Memory B cell (primary cell): ENCODE measurements at regions not wholly inside any gene's neighbourhood (a gene's known extent, or its start where the extent isn't known, plus 50 kb on each side); places are given as distances from the start of the nearest gene placed in this dataset.
"Not testable (repeated sequence)": the region's sequence is repeated elsewhere in the genome, so short reads cannot be mapped to it uniquely, and the experiment has no call there.

Experiments used
- ATAC-seq: fragments of 150-1000 bp; cut with Tn5 transposase; 2 replicates; pipeline ENCODE4 v1.10.0; 2021; ENCODE audit warnings: low read depth, mild to moderate bottlenecking, moderate library complexity
- DNase-seq, 2 donors: peaks; one replicate each; pipeline ENCODE4 v3.0.0; 2022; ENCODE audit warnings: low spot score in 2 of 2
- H3K27ac Mint-ChIP-seq: one replicate; pipeline ENCODE4 v1.8.0; 2022; ENCODE audit warnings: mild to moderate bottlenecking, moderate library complexity, mixed read lengths
- H3K27me3 Mint-ChIP-seq: one replicate; pipeline ENCODE4 v1.8.0; 2022; ENCODE audit warnings: mixed read lengths
- H3K36me3 Mint-ChIP-seq: one replicate; pipeline ENCODE4 v1.8.0; 2022; ENCODE audit warnings: mild to moderate bottlenecking, mixed read lengths
- H3K4me1 Mint-ChIP-seq: one replicate; pipeline ENCODE4 v1.8.0; 2022; ENCODE audit warnings: mixed read lengths
- H3K4me3 Mint-ChIP-seq: one replicate; pipeline ENCODE4 v1.8.0; 2022; ENCODE audit warnings: mild to moderate bottlenecking, moderate library complexity, mixed read lengths
- H3K9me3 Mint-ChIP-seq: one replicate; pipeline ENCODE4 v1.8.0; 2022; ENCODE audit warnings: mixed read lengths

- Mint-ChIP-seq H3K4me1 (no peaks in the 10 kb centered on the region), H3K36me3 (no peaks in the 10 kb centered on the region), H3K9me3 (no peaks in the 10 kb centered on the region), H3K27me3 (no peaks in the 10 kb centered on the region), H3K27ac (no peak overlapping the region), H3K4me3 (no peak overlapping the region)
- no peak for ATAC-seq
- DNase-seq: no peak
Measured at GRCh38 chr2:16184945-16185660, 244.8 kb downstream of the MYCN start.

- H3K4me1 Mint-ChIP-seq: no peaks in the 10 kb centered on the region
- H3K4me3 Mint-ChIP-seq: no peak overlapping the region
- ATAC-seq (no peak), DNase-seq (no peak)
- no peaks in the 10 kb centered on the region for H3K36me3 Mint-ChIP-seq
- H3K27ac Mint-ChIP-seq: no peak overlapping the region
- H3K27me3 Mint-ChIP-seq: no peaks in the 10 kb centered on the region
- no peaks in the 10 kb centered on the region for H3K9me3 Mint-ChIP-seq
Measured at GRCh38 chr2:16184341-16184890, 244.1 kb downstream of the MYCN start.

DNA sequence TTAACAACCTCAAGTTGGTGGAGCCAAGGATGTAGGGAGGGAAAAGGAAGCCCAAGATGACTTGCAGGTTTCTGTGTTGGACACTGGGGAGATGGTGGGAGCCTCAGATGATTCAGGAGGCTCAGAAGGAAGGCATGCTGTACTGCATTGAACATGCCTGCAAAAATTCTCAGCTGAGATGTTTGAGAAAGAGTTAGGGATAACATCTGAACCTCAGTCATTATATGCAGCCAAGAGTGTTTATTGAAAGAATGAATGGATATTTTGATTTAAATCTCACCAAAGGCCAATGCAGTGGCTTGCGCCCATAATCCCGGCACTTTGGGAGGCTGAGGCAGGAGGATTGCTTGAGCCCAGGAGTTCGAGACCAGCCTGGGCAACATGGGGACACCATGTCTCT lies 243.0 kb downstream of the MYCN start:
- H3K27me3 Mint-ChIP-seq: no peaks in the 10 kb centered on the region
- H3K36me3 Mint-ChIP-seq: no peaks in the 10 kb centered on the region
- H3K9me3 Mint-ChIP-seq: no peaks in the 10 kb centered on the region
- no peak overlapping the region for H3K27ac Mint-ChIP-seq
- H3K4me1 Mint-ChIP-seq: no peaks in the 10 kb centered on the region
- DNase-seq (no peak), ATAC-seq (no peak)
- no peak overlapping the region for H3K4me3 Mint-ChIP-seq

DNA sequence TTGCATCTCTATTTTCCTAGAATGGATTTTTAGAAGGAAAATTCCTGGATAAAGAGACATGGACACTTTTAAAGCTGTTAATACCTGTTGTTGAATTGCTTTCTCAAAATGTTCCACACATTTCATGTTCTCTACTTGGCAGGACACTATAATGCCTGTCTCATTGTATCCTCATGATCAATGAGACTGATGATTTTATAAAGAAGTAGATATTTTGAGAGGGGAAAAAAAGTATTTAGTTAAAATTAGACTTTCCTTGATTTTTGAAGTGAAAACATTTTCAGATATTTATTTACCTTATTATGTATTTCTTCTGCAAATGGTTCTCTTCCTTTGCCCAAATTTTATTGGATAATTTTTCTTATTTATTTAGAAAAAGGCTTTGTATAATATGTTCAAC lies 242.5 kb downstream of the MYCN start:
- ATAC-seq (no peak), DNase-seq (no peak)
- H3K36me3 Mint-ChIP-seq: no peaks in the 10 kb centered on the region
- no peak overlapping the region for H3K27ac Mint-ChIP-seq
- no peaks in the 10 kb centered on the region for H3K4me1 Mint-ChIP-seq
- H3K27me3 Mint-ChIP-seq: no peaks in the 10 kb centered on the region
- no peaks in the 10 kb centered on the region for H3K9me3 Mint-ChIP-seq
- H3K4me3 Mint-ChIP-seq: no peak overlapping the region

DNA sequence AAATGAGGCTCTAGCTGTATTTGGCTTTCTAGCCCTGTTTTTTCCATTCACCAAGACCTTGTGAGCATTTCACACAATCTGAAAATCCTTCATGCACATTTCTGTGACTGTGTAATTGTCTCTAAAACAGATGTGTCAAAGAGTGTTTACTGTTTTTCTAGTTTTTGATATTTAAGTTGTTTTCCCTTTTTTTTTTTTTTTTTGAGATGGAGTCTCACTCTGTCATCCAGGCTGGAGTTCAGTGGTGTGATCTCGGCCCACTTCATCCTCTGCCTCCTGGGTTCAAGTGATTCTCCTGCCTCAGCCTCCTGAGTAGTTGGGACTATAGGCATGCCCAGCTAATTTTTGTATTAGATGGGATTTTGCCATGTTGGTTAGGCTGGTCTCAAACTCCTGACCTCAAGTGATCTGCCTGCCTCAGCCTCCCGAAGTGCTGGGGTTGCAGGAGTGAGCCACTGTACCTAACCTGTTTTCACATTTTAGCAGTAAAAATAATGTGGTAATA lies 242.0 kb downstream of the MYCN start:
- H3K27ac Mint-ChIP-seq, H3K4me3 Mint-ChIP-seq, H3K9me3 Mint-ChIP-seq, H3K4me1 Mint-ChIP-seq, DNase-seq, ATAC-seq, H3K36me3 Mint-ChIP-seq, H3K27me3 Mint-ChIP-seq: not testable (repeated sequence)

DNA sequence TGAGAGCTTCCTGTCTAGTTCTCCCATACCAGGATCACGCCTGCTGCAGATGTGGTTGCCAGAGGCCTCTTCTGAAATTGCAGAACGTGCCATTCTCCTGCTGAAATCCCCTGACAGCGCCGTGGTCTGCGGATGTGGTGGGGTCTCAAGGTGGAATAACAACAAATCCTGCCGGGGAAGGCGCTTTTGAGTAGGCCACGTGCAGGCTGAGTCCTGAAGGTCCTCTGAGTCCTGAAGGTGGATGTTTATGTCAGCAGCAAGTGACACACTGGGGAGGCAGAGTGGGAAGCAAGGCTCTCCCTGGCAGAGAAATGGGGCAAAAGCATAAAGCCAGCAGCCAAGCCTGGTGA lies 241.4 kb downstream of the MYCN start:
- ATAC-seq: no peak
- Mint-ChIP-seq H3K27me3 (no peaks in the 10 kb centered on the region), H3K4me3 (no peak overlapping the region)

GRCh38 chr2:16181062-16181740 lies 240.9 kb downstream of the MYCN start:
- DNase-seq (no peak), ATAC-seq (no peak)
- Mint-ChIP-seq H3K27me3 (no peaks in the 10 kb centered on the region), H3K4me3 (no peak overlapping the region), H3K36me3 (no peaks in the 10 kb centered on the region), H3K4me1 (no peaks in the 10 kb centered on the region), H3K27ac (no peak overlapping the region), H3K9me3 (no peaks in the 10 kb centered on the region)

More for the DNA sequence above, 241.4 kb downstream of the MYCN start:
- no peak overlapping the region for H3K27ac Mint-ChIP-seq
- DNase-seq: no peak
- H3K36me3 Mint-ChIP-seq: no peaks in the 10 kb centered on the region
- H3K9me3 Mint-ChIP-seq: no peaks in the 10 kb centered on the region
- no peaks in the 10 kb centered on the region for H3K4me1 Mint-ChIP-seq

- DNase-seq: no peak
- H3K27me3 Mint-ChIP-seq: no peaks in the 10 kb centered on the region
- H3K4me3 Mint-ChIP-seq: no peak overlapping the region
- ATAC-seq: no peak
- H3K4me1 Mint-ChIP-seq: no peaks in the 10 kb centered on the region
- H3K36me3 Mint-ChIP-seq: no peaks in the 10 kb centered on the region
- no peaks in the 10 kb centered on the region for H3K9me3 Mint-ChIP-seq
- no peak overlapping the region for H3K27ac Mint-ChIP-seq
Measured at GRCh38 chr2:16180631-16181030, 240.3 kb downstream of the MYCN start.

- H3K27ac Mint-ChIP-seq: no peak overlapping the region
- H3K9me3 Mint-ChIP-seq: no peaks in the 10 kb centered on the region
- H3K36me3 Mint-ChIP-seq: no peaks in the 10 kb centered on the region
- H3K4me1 Mint-ChIP-seq: no peaks in the 10 kb centered on the region
- no peak for DNase-seq
- ATAC-seq: no peak
- no peak overlapping the region for H3K4me3 Mint-ChIP-seq
- no peaks in the 10 kb centered on the region for H3K27me3 Mint-ChIP-seq
Measured at GRCh38 chr2:16179701-16180416, 239.5 kb downstream of the MYCN start.

GRCh38 chr2:16178551-16179130 lies 238.3 kb downstream of the MYCN start:
- Mint-ChIP-seq H3K27ac (no peak overlapping the region), H3K9me3 (no peaks in the 10 kb centered on the region), H3K4me3 (no peak overlapping the region), H3K36me3 (no peaks in the 10 kb centered on the region), H3K27me3 (no peaks in the 10 kb centered on the region), H3K4me1 (no peaks in the 10 kb centered on the region)
- DNase-seq (no peak), ATAC-seq (no peak)

- H3K4me3 Mint-ChIP-seq: no peak overlapping the region
Measured at GRCh38 chr2:16177671-16178180, 237.4 kb downstream of the MYCN start.

DNA sequence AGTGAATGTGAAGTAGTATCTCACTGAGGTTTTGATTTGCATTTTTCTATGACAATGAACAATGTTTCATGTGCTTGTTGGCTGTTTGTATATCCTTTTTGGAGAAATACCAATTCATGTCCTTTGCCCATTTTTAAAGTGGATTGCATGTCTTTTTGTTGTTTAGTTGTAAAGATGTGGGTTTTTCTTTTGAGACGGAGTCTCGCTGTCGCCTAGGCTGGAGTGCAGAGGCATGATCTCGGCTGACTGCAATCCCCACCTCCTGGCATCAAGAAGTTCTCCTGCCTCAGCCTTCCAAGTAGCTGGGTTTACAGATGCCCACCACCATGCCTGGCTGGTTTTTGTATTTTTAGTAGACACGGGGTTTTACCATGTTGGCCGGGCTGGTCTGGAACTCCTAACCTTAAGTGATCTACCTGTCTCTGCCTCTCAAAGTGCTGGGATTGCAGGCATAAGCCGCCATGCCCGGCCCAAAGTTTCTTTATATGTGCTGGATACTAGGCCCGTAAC lies 236.7 kb downstream of the MYCN start:
- Mint-ChIP-seq H3K27ac (no peak overlapping the region), H3K9me3 (no peaks in the 10 kb centered on the region), H3K36me3 (no peaks in the 10 kb centered on the region), H3K4me3 (no peak overlapping the region), H3K4me1 (no peaks in the 10 kb centered on the region), H3K27me3 (no peaks in the 10 kb centered on the region)
- DNase-seq (no peak), ATAC-seq (no peak)

More at GRCh38 chr2:16177671-16178180, 237.4 kb downstream of the MYCN start:
- H3K4me1 Mint-ChIP-seq: no peaks in the 10 kb centered on the region
- H3K27ac Mint-ChIP-seq: no peak overlapping the region
- DNase-seq: no peak
- no peak for ATAC-seq
- no peaks in the 10 kb centered on the region for H3K27me3 Mint-ChIP-seq
- no peaks in the 10 kb centered on the region for H3K36me3 Mint-ChIP-seq
- H3K9me3 Mint-ChIP-seq: no peaks in the 10 kb centered on the region

- no peak for DNase-seq
- no peak overlapping the region for H3K4me3 Mint-ChIP-seq
- no peaks in the 10 kb centered on the region for H3K36me3 Mint-ChIP-seq
- no peaks in the 10 kb centered on the region for H3K9me3 Mint-ChIP-seq
- no peak overlapping the region for H3K27ac Mint-ChIP-seq
- no peaks in the 10 kb centered on the region for H3K27me3 Mint-ChIP-seq
- no peak for ATAC-seq
- no peaks in the 10 kb centered on the region for H3K4me1 Mint-ChIP-seq
Measured at GRCh38 chr2:16175247-16175825, 235.0 kb downstream of the MYCN start.
